ENCODE measurements at regions not wholly inside any gene's neighbourhood (a gene's known extent, or its start where the extent isn't known, plus 50 kb on each side); places are given as distances from the start of the nearest gene placed in this dataset.

DNA sequence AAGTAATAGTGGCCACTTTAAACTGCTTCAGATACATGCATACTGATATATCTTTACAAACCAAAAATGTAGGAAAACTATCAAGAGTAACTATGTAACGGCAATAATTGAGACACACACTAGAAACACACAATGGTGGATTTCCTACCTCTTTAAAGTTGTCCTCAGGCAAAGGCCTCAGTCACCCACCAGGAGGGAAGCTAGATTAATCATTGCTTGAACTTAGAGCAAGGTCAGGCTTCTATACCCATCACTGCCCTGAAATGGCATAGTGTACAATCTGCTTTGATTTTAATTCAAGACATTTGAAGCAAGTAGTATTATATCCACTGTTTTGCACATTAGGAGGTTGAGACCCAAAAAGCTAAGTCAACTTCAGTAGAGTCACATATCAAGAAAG lies 110.9 kb downstream of the AREG start:
- no peak for TF ChIP-seq USF2 (CRISPR knock-in tag; IDR thresholded peaks at IDR 0.05)
- TF ChIP-seq TEAD4 (CRISPR knock-in tag; IDR thresholded peaks at IDR 0.05), result no peak
- no peak for TF ChIP-seq JUN (CRISPR knock-in tag; IDR thresholded peaks at IDR 0.05)
- TF ChIP-seq ESRRA (CRISPR knock-in tag; IDR thresholded peaks at IDR 0.05; ENCODE audit: borderline replicate concordance), result no peak
- TF ChIP-seq, protein P1, sequence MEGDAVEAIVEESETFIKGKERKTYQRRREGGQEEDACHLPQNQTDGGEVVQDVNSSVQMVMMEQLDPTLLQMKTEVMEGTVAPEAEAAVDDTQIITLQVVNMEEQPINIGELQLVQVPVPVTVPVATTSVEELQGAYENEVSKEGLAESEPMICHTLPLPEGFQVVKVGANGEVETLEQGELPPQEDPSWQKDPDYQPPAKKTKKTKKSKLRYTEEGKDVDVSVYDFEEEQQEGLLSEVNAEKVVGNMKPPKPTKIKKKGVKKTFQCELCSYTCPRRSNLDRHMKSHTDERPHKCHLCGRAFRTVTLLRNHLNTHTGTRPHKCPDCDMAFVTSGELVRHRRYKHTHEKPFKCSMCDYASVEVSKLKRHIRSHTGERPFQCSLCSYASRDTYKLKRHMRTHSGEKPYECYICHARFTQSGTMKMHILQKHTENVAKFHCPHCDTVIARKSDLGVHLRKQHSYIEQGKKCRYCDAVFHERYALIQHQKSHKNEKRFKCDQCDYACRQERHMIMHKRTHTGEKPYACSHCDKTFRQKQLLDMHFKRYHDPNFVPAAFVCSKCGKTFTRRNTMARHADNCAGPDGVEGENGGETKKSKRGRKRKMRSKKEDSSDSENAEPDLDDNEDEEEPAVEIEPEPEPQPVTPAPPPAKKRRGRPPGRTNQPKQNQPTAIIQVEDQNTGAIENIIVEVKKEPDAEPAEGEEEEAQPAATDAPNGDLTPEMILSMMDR (IDR thresholded peaks at IDR 0.05), result no peak
- TF ChIP-seq FOXK1 (CRISPR knock-in tag; IDR thresholded peaks at IDR 0.05), result no peak
- no peak for TF ChIP-seq SP1 (CRISPR knock-in tag; conservative IDR thresholded peaks at IDR 0.05)
- TF ChIP-seq CREM (CRISPR knock-in tag; IDR thresholded peaks at IDR 0.05), result no peak
- TF ChIP-seq FOXJ3 (CRISPR knock-in tag; IDR thresholded peaks at IDR 0.05; ENCODE audit: borderline replicate concordance), result no peak
- TF ChIP-seq ZNF232 (CRISPR knock-in tag; IDR thresholded peaks at IDR 0.05), result no peak
- no peak for TF ChIP-seq ATF1 (CRISPR knock-in tag; IDR thresholded peaks at IDR 0.05)
- TF ChIP-seq MYBL2 (CRISPR knock-in tag; IDR thresholded peaks at IDR 0.05), result no peak
- TF ChIP-seq SMAD4 (CRISPR knock-in tag; IDR thresholded peaks at IDR 0.05), result no peak
